NCI-H128 (cell line): ENCODE measurements at regions not wholly inside any gene's neighbourhood (a gene's known extent, or its start where the extent isn't known, plus 50 kb on each side); places are given as distances from the start of the nearest gene placed in this dataset.
A peak's percentile ranks its signal among the peaks of the same experiment; 100 is the strongest.

Experiments
- DNase-seq: peaks from one replicate; lab custom pipeline; 2025; ENCODE audit not compliant: unreplicated experiment; lab: John Stamatoyannopoulos, UW

GRCh38 chr10:131785121-131785460 lies 115.7 kb upstream of the PPP2R2D start:
- no peak for DNase-seq

DNA sequence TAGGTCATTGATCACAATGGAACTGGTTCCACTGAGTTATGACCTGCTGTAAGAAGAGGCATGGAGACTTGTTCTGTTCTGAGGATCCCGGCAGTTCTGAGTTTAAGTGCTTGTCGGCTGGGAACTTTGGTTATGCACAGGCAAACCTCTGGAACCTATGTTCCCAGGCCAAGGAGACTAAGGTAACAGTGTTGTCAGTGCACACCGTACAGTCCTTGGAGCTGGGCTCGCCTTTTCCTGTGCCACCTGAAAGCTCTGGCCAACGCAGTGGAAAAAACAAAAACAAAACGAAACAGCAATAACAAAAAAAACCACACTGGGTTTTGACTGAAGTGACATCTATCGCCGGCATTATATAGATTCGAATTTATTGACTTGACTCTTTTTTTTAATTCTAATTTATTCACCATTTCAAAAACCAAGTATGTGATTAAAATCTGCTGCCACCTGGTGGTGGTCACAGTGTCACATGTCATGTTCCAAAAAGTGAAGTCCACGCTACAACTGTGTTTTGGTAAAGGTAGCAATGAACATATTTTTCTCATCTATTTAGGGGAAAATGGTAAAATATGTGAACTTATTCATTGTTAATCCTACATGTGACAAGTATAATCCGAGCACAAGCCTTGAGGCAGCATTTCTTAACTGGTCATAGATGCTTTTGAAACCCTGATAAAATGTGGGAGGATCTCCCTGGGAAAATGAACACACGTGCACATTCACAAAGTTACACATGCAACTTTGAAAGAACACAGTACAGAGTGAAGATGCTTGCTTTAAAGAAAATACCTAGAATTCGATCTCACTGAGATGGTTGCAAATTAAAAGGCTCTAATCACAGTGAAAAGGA lies 113.8 kb upstream of the PPP2R2D start:
- peak; percentile 20 for DNase-seq

DNA sequence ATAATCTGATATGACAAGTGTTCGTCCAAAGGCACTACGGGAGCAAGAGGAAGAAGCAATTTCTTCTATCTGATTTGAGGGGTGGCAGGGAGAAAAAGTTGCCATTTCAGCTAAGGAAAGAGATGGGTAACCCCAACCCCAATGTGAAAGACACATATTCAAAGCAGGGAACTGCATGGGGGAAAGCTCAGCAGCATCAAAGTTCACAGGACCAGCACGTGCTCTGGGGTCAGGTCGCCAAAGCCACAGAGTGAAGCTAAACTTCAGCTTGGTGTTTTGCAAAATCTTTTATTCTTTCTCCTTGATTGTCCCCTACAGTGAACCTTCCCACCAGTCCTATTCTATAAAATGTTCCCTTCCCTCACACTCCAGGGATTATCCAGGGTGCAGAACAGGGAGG lies 112.8 kb upstream of the PPP2R2D start:
- no peak for DNase-seq

DNA sequence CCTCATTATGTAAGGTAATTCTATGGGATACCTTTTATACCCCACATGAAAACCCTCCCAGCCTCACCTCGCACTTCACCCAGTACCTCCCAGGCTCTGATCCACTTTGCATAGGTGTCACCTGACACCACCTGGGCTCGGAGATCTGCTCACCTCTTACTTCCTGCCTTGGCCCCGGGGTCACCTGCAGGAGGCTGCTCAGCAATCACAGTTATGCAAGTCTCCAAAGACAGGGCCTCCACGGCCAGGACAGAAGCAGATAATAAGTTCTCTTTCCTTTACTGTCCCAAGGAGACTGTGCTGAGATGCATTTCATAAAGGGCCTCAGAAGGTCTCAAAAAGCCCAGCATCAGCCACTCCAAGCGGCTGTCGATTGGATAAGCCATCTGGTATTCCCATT lies 112.4 kb upstream of the PPP2R2D start:
- DNase-seq: no peak

DNA sequence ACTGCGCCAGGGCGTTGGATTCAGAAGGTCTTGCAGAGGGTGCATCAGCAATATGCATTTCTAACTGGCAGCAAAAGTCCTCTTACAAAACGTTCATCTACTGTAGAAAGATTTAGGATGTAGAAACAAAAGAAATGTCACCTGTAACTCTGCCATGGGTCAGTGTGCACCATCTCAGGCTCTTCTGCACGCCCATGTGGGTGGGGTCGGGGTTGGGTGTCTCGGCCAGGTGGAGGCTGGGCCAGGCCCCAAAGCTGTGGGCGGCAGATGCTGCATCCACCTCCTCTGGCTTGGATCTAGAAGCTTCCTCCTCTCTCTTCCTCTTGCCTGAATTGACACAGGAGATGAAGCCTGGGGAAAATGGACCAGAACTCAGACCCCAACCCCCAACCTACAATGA lies 111.3 kb upstream of the PPP2R2D start:
- no peak for DNase-seq

DNA sequence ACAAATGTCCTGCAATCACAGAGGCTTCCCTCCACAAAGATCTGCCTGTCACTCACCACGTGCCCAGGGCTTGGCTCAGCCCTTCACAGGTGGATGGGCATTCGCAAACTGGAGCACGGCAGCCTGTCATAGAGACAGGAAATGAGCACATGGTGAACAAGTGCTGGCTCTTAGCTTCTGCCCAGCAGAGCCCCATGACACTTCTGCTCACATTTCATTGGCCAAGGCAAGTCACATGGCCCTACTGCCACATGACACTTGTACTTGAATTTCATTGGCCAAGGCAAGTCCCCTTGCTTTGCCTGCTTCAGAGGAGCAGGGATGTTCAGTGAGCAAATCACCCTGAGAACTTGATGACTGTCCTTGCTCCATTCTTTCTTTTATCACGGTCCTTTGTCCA lies 110.8 kb upstream of the PPP2R2D start:
- no peak for DNase-seq

DNA sequence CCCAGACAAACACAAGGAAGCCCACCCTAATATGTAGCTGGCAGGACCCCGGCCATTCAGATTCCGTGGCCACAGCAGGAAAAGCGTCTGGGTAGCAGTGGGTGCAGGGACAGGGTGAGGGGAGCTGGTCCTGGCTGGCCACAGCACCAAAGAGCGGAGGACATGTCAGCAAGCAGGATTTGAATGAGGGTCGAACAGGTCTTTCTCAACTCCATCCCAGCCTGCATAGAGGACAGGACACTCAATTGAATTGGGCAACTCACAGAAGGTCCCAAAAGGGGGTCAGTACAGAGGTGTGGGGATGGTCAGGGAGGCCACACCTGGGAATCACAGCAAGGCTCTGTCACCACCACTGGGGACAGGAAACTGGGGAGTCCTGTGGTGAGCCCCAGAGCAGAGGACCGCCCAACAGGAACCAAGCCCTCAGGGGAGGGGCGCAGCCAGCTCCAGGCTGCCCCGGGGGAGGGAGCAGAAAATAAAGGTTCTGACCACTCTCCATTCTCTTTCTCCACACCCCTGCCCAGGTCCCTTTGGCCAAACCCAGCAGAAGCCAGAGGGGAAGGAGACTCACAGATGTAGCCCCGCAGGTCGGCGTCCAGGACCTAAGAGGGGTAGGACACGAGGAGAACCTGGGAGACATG lies 108.7 kb upstream of the PPP2R2D start:
- no peak for DNase-seq

DNA sequence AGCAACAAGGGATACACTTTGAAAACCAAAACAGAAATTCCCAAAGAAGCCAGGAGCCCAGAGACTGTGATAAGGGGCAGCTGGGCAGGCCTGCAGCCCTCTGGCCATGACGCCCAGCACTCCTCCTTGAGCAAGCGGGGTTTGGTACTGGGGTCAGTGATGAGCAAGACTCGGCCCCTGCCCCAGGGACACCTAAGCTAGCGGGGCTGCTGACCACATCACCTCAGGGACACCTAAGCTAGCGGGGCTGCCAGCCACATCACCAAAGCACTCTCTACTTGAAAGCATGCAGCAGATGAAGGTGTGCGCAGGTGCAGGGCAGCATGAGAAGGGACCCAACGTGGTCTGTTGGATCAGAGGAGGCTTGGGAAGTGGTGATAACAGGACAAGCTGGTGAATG lies 108.0 kb upstream of the PPP2R2D start:
- no peak for DNase-seq

DNA sequence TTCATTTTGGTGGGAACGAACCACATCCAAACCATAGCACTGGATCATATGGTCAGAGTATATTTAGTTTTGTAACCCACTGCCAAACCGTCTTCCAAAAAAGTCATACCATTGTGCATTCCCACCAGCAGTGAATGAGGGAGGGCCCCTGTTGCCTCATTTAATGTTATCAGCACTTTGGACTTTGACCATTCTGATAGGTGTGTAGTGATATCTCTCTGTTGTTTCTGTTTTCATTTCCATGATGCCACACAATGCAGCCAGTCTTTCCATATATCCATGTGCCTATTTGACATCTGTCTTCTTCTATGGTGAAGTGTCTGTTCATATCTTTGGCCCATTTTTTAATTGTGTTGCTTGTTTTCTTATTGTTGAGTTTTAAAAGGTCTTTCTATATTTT lies 105.0 kb upstream of the PPP2R2D start:
- DNase-seq: no peak

GRCh38 chr10:131797626-131798025 lies 103.2 kb upstream of the PPP2R2D start:
- no peak for DNase-seq

DNA sequence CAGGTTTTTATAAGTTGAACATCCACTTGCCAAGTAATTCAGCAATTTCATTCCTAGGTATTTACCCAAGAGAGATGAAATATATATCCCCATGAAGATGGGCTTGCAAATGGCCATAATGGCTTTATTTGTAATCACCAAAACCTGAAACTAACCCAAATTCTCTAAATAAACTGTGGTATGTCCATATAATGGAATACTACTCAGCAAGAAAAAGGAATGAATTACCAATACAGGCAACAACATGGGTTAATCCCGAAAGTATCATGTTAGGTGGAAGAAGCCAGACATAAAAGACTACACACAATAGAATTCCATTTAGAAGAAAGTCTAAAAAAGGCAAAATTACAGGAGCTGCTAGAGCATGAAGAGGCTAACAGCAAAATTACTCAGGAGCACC lies 101.4 kb upstream of the PPP2R2D start:
- DNase-seq: no peak

DNA sequence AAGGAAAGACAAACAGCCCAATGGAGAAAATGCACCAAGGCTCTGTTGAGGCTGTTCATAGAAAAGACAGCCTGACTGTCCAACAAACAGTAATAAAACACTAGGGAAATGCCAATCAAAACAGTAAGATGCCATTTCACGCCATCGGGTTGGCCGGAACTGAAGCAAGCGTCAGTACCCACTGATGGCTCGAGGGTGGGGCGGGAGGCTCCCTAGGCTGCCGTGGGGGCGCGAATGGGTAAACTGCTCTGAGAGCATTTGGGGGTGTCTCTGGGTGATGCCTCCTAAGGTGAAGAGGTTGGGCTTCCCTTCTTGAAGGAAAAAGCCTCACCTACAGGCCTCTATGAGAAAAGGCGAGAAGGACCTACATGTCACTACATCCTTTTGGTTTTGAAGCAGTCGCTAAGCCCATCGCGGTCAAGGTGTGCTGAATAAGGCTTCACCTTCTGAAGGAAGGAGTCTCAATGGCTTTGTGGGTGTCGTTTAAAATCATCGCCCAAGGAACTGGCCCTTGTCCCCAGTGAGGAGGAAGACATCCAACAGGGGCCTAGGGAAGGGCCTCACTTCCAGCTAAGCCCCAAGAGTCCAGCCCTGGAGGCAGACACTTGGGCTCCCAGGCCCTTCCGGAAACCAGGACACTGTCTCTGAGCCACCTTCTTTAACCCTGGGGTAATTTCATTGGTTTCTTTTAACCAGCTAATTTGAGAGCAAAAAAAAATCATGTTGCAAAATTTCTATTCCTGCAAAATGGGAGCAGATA lies 98.5 kb upstream of the PPP2R2D start:
- no peak for DNase-seq

DNA sequence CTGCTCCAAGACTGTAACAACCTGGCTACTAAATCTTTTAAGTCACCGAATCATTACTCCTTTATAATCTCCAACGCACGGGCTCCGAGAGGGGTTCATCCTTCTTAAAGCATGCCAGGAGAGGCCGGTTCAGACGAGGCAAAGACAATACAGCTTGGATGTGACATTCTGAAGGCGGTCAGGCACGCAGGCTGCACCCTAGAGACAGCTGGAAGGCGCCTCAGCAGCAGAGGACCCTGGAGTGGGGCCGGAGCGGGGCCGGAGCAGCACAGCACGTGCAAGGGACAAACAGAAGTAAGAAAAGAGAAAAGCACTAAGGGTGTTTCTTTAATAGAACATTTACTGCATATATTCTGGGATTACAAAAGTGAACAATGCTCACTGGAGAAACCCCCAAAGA lies 97.8 kb upstream of the PPP2R2D start:
- no peak for DNase-seq

DNA sequence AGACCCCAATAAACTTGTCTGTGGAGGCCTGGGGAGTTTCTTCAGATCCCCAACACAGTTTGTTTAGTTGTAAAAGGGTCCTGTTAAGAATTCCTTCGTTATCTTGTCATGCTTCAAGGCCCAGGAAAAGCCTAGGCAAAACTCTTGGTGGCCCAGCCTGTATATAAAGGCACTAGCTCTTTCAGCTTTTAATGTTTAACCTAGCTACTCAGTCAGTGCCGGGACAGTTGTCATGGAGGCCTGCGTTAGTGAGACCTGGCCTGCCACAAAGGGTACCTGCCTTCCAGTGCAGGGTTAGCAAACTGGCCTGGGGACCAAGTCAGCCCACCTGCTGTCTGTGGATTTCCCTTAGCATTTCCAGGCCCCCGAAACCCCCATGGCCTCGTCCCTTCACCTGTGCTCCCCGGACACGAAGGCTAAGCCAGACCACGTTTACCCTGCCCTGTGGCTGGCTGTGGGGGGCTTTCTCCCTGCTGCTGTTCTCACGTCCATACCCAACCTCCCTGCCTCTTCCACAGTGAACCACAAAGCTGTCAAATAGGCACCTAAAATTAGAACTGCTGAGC lies 96.9 kb upstream of the PPP2R2D start:
- no peak for DNase-seq

GRCh38 chr10:131804551-131805295 lies 96.1 kb upstream of the PPP2R2D start:
- DNase-seq: no peak

DNA sequence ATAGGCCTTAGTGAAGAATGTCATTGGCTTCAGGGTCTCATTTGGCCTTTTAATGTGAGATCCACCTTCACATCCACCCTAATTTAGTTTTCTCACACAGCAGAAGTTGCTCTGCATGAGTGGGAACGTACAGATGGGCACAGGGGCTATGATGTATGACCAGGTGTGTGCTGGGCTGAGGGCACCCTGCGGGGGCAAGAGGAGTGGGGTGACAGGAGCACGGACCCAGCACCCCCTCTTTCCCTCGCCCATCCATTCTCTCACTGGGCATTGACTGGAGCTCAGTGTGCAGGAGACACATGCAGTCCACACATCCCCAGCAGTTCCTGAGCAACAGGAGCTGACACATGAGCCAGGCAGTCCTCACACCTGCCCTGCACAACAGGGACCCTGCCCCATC lies 95.1 kb upstream of the PPP2R2D start:
- DNase-seq: no peak

- DNase-seq: no peak
Measured at GRCh38 chr10:131806146-131806545, 94.7 kb upstream of the PPP2R2D start.

DNA sequence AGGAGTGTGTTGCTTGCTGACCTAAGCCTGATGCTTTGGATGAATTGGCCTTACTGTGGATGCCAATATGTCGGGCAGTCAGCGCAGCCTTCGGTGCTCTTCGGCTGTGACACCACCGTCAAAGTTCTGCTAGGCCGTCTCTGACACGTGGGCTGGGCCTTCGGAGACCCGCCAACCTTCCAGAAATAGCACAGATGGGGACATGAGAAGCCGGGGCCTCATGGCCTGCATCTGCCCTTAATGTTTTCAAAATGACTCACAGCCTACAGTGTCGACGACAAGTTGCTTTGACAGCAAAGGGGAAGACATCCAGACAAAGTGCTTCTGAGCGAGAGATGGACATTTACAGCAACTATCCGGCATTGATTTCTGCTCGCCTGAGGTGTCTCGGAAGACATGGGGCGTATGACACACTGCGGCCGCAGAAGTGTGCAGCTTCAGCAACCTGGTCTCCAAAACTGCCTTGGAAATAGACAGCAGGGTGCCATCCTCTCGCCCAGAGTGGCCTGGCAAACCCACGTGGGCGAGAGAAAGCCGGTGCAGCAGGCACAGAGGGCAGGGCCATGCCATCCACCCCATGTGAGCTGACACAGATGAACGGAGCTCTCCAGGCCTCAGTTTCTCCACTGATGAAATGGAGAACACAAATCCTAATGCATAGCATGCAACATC lies 94.0 kb upstream of the PPP2R2D start:
- no peak for DNase-seq

DNA sequence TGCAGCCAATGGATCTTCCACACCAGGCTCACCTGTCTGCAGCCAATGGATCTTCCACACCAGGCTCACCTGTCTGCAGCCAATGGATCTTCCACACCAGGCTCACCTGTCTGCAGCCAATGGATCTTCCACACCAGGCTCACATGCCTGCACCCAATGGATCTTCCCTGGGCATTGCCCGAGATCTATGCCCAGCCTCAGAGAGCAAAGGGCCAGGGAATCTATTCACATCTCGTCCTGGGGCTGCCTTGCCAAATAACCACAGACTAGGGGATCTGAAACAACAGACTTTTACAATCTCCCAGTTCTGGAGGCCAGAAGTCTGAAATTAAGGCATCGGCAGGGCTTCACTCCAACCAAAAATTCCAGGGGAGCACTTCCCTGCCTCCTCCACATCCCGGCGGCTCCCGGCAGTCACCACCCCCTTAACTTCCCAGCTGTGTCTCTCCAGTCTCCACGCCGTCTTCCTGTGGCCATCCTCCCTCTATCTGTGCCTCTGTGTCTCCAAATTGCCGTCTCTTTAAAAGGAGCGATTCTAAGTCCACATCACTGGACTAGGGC lies 92.4 kb upstream of the PPP2R2D start:
- DNase-seq: no peak
